Fibroblast of pulmonary artery (primary cell): ENCODE measurements at regions not wholly inside any gene's neighbourhood (a gene's known extent, or its start where the extent isn't known, plus 50 kb on each side); places are given as distances from the start of the nearest gene placed in this dataset.

Experiments used
- DNase-seq: peaks from one replicate; pipeline ENCODE4 v3.0.0-alpha.2; 2010; ENCODE audit warnings: low read depth
- H3K4me3 ChIP-seq: replicated peaks from 2 replicates; pipeline ENCODE4 v1.5.1; 2011; ENCODE audit warnings: low read depth, mild to moderate bottlenecking, control low read depth, low read length, moderate library complexity
- CTCF ChIP-seq: IDR thresholded peaks from 2 replicates; pipeline ENCODE4 v1.5.1; 2011; ENCODE audit warnings: mild to moderate bottlenecking, control low read depth, low read length, inconsistent platforms; ENCODE audit errors: missing control alignments

- no peak for DNase-seq
- TF ChIP-seq CTCF = no peak
Observed at GRCh38 chr3:144167634-144168033, 196.0 kb downstream of the DIPK2A start.

GRCh38 chr3:144173491-144173890, 201.9 kb downstream of the DIPK2A start:
- peak; percentile 31 for DNase-seq
- TF ChIP-seq CTCF = no peak
- no peak overlapping the region for H3K4me3 ChIP-seq

More at GRCh38 chr3:144167634-144168033, 196.0 kb downstream of the DIPK2A start:
- H3K4me3 ChIP-seq = no peak overlapping the region

- TF ChIP-seq CTCF = no peak
- no peak for DNase-seq
- H3K4me3 ChIP-seq = no peak overlapping the region
Observed at GRCh38 chr3:144175644-144176425, 204.2 kb downstream of the DIPK2A start.

GRCh38 chr3:144177649-144178048, 206.0 kb downstream of the DIPK2A start:
- DNase-seq = no peak
- no peak overlapping the region for H3K4me3 ChIP-seq
- TF ChIP-seq CTCF = no peak

- no peak for DNase-seq
- H3K4me3 ChIP-seq = no peak overlapping the region
- TF ChIP-seq CTCF = no peak
Observed at GRCh38 chr3:144178607-144179006, 207.0 kb downstream of the DIPK2A start.

- no peak overlapping the region for H3K4me3 ChIP-seq
- DNase-seq = no peak
- no peak for TF ChIP-seq CTCF
Observed at GRCh38 chr3:144181062-144181461, 209.4 kb downstream of the DIPK2A start.

DNA sequence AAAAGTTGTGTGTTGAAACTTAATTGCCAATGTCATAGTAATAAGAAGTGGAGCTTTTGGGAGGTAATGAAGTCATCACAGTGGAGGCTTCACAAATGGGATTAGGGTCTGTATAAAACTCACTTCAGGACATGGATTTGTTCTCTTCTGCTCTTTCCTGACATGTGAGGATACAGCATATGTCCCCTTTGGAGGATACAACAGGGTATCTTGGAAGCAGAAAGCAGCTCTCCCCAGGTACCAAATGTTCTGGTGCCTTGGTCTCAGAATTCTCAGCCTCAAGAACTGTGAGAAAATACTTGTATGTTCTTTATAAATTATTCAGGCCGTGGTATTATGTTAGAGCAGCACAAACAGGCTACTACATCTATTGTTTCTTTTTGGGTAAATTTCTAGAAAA, 210.9 kb downstream of the DIPK2A start:
- TF ChIP-seq CTCF = no peak
- DNase-seq = no peak
- H3K4me3 ChIP-seq = no peak overlapping the region
